ENCODE measurements at regions not wholly inside any gene's neighbourhood (a gene's known extent, or its start where the extent isn't known, plus 50 kb on each side); places are given as distances from the start of the nearest gene placed in this dataset.
"Not testable (repeated sequence)": the region's sequence is repeated elsewhere in the genome, so short reads cannot be mapped to it uniquely, and the experiment has no call there.

- peak; percentile 25 for DNase-seq (ENCODE audit: low read depth, low spot score)
Observed at GRCh38 chr5:167063116-167063515, 1228.3 kb upstream of the WWC1 start.

GRCh38 chr5:167063788-167064187 lies 1227.7 kb upstream of the WWC1 start:
- no peak for DNase-seq (ENCODE audit: low read depth, low spot score)

GRCh38 chr5:167064198-167064776 lies 1227.2 kb upstream of the WWC1 start:
- peak; percentile 66 for DNase-seq (ENCODE audit: low read depth, low spot score)

- DNase-seq (ENCODE audit: low read depth, low spot score) = peak; percentile 19
Observed at GRCh38 chr5:167065794-167066193, 1225.7 kb upstream of the WWC1 start.

GRCh38 chr5:167071981-167072610 lies 1219.3 kb upstream of the WWC1 start:
- DNase-seq (ENCODE audit: low read depth, low spot score) = no peak

GRCh38 chr5:167081561-167081960 lies 1209.9 kb upstream of the WWC1 start:
- no peak for DNase-seq (ENCODE audit: low read depth, low spot score)

- peak; percentile 33 for DNase-seq (ENCODE audit: low read depth, low spot score)
Observed at GRCh38 chr5:167096816-167097215, 1194.6 kb upstream of the WWC1 start.

GRCh38 chr5:167104351-167104750 lies 1187.1 kb upstream of the WWC1 start:
- no peak for DNase-seq (ENCODE audit: low read depth, low spot score)

GRCh38 chr5:167105941-167106340 lies 1185.5 kb upstream of the WWC1 start:
- no peak for DNase-seq (ENCODE audit: low read depth, low spot score)

- DNase-seq (ENCODE audit: low read depth, low spot score) = no peak
Observed at GRCh38 chr5:167107684-167108083, 1183.8 kb upstream of the WWC1 start.

- DNase-seq (ENCODE audit: low read depth, low spot score) = not testable (repeated sequence)
Observed at GRCh38 chr5:167108266-167108665, 1183.2 kb upstream of the WWC1 start.

- no peak for DNase-seq (ENCODE audit: low read depth, low spot score)
Observed at GRCh38 chr5:167112556-167112955, 1178.9 kb upstream of the WWC1 start.

- no peak for DNase-seq (ENCODE audit: low read depth, low spot score)
Observed at GRCh38 chr5:167122267-167122666, 1169.2 kb upstream of the WWC1 start.

GRCh38 chr5:167123126-167123525 lies 1168.3 kb upstream of the WWC1 start:
- no peak for DNase-seq (ENCODE audit: low read depth, low spot score)

GRCh38 chr5:167128581-167128980 lies 1162.9 kb upstream of the WWC1 start:
- DNase-seq (ENCODE audit: low read depth, low spot score) = peak; percentile 4

GRCh38 chr5:167140548-167141291 lies 1150.7 kb upstream of the WWC1 start:
- no peak for DNase-seq (ENCODE audit: low read depth, low spot score)

GRCh38 chr5:167143716-167144115 lies 1147.7 kb upstream of the WWC1 start:
- no peak for DNase-seq (ENCODE audit: low read depth, low spot score)

GRCh38 chr5:167145841-167146240 lies 1145.6 kb upstream of the WWC1 start:
- no peak for DNase-seq (ENCODE audit: low read depth, low spot score)

GRCh38 chr5:167147879-167148278 lies 1143.6 kb upstream of the WWC1 start:
- peak; percentile 2 for DNase-seq (ENCODE audit: low read depth, low spot score)

- no peak for DNase-seq (ENCODE audit: low read depth, low spot score)
Observed at GRCh38 chr5:167150661-167151060, 1140.8 kb upstream of the WWC1 start.

- no peak for DNase-seq (ENCODE audit: low read depth, low spot score)
Observed at GRCh38 chr5:167152561-167152960, 1138.9 kb upstream of the WWC1 start.

- peak; percentile 7 for DNase-seq (ENCODE audit: low read depth, low spot score)
Observed at GRCh38 chr5:167155387-167156005, 1135.9 kb upstream of the WWC1 start.

- no peak for DNase-seq (ENCODE audit: low read depth, low spot score)
Observed at GRCh38 chr5:167156446-167156845, 1135.0 kb upstream of the WWC1 start.
